OCI-LY7 (cell line): ENCODE measurements at regions not wholly inside any gene's neighbourhood (a gene's known extent, or its start where the extent isn't known, plus 50 kb on each side); places are given as distances from the start of the nearest gene placed in this dataset.

ENCODE experiments used
- EZH2phosphoT487 ChIP-seq: fragments of 200-600 bp; sonication (generic); IDR thresholded peaks from 2 replicates; pipeline ENCODE4 v1.6.1; 2018; ENCODE audit warnings: low read depth, borderline replicate concordance, mild to moderate bottlenecking, mixed run types, antibody characterized with exemption, low read length, moderate library complexity, mixed read lengths
- TF ChIP-seq, protein P1 (sequence below): fragments of 200-600 bp; sonication (generic); conservative IDR thresholded peaks from 2 replicates; pipeline ENCODE4 v1.5.1; 2014; ENCODE audit warnings: mild to moderate bottlenecking, antibody characterized with exemption, low read length, moderate library complexity, mixed read lengths

DNA sequence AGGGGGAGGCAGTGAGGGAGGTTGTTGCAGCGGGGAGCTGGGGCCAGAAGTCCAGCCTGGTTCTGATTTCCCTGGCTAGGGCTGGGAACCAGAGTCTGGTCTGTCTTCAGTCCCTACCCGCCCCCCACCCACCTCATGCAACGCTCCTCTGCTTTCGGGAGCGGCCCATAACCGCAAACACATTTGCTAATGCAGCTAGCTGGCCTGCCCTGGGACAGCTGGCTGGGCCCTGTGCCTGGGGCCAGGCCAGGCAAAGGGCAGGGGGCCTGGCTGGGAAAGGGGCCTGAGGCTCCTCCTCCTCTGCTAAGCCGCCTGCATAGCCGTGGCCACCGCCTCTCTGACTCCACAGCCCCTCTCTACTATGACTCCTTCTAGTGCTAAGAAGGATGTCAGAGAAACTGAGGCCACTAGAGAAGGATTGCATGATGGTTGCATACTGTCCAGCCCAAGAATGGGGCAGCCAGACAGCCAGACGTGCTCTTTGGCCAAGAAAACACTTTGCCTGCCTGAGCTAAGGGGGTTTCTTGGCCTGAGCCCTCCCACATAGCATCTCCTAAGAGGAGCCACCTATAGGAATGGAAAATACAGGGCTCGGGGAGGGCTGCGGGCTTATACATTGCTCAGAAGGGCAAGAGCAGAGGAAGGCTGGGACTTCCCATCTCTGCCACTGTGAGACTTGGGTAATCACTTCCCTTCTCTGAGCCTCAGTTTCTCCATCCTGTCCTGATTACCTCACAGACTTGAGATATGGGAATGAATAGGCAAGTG lies 76.9 kb downstream of the PJA1 start:
- TF ChIP-seq, protein P1, sequence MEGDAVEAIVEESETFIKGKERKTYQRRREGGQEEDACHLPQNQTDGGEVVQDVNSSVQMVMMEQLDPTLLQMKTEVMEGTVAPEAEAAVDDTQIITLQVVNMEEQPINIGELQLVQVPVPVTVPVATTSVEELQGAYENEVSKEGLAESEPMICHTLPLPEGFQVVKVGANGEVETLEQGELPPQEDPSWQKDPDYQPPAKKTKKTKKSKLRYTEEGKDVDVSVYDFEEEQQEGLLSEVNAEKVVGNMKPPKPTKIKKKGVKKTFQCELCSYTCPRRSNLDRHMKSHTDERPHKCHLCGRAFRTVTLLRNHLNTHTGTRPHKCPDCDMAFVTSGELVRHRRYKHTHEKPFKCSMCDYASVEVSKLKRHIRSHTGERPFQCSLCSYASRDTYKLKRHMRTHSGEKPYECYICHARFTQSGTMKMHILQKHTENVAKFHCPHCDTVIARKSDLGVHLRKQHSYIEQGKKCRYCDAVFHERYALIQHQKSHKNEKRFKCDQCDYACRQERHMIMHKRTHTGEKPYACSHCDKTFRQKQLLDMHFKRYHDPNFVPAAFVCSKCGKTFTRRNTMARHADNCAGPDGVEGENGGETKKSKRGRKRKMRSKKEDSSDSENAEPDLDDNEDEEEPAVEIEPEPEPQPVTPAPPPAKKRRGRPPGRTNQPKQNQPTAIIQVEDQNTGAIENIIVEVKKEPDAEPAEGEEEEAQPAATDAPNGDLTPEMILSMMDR, result no peak
- TF ChIP-seq EZH2phosphoT487, result no peak
